NCI-H2227 (cell line): ENCODE measurements at regions not wholly inside any gene's neighbourhood (a gene's known extent, or its start where the extent isn't known, plus 50 kb on each side); places are given as distances from the start of the nearest gene placed in this dataset.
A peak's percentile ranks its signal among the peaks of the same experiment; 100 is the strongest.
"Not testable (repeated sequence)": the region's sequence is repeated elsewhere in the genome, so short reads cannot be mapped to it uniquely, and the experiment has no call there.

ENCODE experiments used
- DNase-seq: peaks from one replicate; lab custom pipeline; 2025; ENCODE audit not compliant: unreplicated experiment; lab: John Stamatoyannopoulos, UW

DNA sequence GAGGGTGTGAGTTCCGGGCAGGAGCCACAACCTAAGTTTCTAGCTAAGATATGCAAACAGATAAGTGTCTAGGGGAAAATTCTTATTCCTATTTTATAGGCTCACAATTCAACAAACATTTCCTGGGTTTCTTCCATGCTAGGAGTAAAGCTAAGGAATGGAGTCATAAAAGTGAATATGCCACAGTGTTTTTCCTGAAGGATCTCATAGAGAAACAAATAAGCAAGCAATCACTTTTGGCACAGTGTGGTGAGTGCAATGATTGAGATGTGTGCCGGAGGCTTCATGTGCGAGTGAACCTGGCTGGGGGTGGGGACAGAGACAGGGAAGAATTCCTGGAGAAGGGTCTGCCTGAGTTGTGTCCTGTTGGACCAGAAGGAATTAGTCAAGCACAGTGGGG lies 147.4 kb downstream of the TENT5C start:
- no peak for DNase-seq

DNA sequence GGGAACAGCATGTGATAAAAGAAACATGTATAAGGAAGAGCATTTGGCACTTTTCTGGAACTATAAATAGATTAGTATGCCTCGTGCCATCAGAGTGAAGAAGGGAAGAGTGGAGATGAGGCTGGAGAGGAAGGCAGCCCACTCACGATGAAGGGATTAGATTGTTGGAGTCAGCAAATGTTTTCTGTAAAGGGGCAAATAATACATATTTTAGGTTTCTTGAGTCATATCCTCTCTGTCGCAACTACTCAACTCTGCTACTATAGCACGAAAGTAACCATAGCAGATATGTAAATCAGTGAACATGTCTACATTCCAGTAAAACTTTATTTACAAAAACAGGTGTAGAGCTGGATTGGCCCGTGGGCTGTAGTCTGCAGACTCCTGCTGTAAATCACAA lies 147.8 kb downstream of the TENT5C start:
- DNase-seq: no peak

DNA sequence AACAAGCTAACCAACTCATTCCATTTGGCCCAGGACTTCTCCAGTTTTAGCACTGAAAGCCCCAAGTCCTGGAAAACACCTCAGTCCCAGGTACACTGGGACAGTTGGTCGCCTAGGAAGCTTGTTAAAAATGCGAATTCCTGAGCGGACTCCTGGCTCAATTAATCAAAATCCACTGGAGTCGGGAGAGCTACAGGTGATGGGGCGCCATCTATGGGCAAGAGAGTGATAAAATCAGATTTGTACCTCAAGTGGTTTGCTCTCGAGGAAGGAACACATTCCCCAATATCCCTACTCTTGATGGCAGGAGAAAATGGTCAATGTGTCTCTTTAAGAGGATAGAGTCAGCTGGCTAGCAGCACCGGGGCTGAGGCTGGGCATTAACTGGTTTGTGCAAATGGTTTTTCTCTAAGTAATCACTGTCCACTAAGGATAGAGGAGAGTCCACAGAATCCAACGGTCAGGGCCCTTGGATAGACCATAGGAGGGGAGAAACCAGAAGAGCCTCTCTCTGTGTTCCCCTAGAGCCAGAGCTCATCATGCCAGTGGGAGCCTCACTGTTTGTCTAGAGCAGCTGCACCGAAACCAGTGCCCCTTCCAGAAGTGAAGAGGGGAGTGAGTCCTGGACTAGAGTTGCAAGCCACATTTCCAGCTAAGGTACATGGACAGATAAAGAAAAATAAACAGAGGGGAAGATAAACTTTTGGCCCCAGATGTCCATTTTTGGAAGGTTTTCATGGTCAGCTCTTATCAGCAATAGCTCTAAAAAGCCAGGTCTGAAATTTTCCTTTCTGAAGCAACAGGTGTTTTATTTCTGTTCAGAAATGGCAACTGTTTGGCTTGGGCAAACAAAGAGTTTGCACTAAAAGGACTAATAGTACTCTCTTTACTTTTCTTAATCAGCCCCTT lies 148.5 kb downstream of the TENT5C start:
- peak; percentile 75 for DNase-seq

DNA sequence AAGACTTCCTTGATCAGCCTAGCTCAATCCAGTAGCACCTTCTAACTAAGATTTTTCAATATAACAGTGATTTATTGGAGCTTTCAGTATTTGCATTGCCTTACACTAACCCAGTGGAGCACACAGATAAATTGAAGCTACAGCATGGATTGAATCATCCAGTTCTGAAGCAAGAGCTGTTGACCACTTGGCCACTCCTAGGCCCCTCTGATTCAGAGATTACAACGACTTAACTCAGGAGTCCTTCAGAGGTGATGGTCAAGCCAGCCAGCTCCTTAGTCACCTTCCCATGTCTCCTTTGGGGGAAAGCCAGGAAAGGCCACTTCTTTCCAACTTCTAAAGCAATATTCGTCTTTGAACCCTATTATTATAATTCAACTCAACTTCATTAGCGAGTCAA lies 151.8 kb downstream of the TENT5C start:
- no peak for DNase-seq

DNA sequence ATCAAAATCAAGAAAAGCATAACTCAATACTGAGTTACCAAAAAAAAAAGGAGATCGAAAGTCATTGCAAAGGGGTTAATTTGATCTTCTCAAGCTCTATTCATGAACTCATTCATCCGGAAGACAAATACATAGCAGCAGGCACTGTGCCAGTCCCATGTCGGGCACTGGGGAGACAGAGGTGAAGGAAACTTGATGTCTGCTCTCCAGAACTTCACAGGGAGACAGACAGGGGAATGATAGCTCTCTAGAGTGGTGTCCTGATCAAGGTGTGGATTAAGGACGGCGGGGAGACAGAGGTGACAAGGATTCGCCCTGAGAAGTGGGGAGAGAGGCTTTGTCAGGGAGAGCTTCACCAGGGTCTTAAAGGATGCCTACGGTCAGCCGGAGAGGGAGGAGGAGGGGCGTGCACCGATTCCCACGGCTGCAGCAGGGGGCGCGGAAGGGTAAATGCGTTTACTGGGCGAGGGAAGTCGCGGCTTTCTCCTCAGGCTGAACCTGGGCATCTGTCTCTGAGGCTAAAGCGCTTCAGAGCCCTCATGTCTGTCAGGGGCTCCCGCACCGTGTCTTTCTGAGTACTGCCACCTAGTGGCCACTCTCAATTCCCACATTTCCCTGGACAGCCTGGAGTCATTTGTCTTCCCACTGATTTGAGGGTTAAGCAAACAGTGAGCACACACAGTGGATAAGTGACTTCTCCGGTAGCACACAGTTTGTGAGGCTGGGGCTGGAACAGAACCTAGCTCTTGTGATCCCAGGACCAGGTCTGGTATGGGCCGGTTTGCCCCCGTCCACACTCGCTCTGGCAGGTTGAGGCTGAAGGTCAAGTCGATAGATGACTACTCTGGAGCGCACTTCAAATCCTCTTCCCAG lies 152.8 kb downstream of the TENT5C start:
- DNase-seq: peak; percentile 88

DNA sequence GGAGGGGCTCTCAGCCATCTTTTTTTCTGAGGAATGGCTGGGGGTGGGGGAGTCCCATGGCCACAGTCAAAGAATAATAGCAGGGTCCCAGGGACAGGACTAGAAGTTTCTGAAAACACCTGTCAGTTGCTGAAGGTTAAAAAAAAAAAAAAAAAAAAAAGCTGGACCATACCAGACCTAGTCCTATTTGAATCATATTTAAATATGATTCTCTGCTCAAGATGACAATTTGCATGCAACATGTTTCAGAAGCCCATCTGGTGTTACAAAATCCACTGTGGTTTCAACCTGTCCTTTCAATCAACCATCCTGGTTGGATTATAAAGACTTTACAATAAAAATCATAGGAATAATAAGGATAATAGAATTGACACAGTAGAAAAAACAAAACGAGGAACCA lies 153.7 kb downstream of the TENT5C start:
- DNase-seq: no peak

DNA sequence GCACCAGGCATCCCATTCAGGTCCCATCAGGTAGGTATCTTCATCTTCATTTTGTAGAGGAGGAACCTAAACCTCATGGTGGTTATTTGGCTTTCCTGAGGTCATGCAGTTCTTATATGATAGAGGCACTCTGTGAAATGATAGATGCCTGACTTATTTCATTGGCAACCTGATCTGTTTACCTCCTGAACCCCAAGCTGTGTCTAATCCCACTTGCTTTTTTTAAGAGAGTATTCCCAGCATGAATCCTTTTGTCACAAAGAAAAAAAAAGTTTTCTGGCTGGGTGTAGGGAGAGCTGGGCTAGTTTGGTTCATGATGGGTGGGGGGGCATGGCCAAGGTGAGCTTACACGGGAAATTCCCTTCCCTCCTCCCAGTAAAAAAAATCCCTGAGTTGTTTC lies 154.2 kb downstream of the TENT5C start:
- DNase-seq: no peak

DNA sequence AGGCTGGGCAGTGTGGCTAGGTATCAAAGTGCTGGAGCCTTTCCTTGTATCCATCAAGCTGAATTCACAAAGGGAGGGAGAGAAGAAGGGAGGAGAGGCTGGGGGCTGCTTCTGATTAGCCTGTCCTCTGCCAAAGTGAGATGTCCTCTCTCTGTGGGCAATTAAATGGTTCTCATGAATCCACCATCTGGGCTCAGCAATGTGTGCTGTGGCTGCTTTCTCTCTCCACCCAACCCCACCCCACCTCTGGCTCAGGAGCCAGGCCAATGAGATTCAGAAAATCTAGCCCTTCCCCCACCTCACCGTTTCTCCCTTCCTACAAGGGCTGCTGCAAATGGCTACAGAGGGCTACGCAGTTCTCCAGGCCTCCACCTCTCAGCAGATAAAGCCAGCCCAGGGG lies 154.6 kb downstream of the TENT5C start:
- DNase-seq: no peak

DNA sequence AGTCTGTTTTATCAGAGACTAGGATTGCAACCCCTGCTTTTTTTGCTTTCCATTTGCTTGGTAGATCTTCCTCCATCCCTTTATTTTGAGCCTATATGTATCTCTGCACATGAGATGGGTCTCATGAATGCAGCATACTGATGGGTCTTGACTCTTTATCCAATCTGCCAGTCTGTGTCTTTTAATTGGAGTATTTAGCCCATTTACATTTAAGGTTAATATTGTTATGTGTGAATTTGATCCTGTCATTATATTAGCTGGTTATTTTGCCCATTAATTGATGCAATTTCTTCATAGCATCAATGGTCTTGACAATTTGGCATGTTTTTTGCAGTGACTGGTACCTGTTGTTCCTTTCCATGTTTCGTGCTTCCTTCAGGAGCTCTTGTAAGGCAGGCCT lies 161.7 kb downstream of the GDAP2 start:
- not testable (repeated sequence) for DNase-seq

DNA sequence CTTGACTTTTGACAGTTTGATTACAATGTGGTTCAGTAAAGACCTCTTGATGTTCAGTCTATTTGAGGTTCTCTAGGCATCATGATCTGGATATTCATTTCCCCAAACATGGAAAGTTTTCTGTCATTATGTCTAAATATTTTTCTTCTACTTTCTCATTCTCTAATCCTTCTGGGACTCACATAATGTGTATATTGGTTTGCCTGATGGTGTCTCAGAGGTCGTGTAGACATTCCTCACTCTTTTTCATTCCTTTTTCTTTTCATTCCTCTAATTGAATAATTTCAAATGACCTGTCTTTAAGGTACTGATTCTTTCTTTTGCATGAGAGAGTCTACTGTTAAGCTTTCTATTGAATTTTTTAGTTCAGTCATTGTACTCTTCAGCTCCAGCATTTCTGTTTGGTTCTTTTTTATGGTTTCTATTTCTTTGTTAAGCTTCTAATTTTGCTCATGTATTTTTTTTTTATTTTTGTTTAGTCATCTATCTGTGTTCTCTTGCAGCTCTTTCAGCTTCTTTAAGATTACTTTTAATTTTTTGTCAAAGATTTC lies 158.4 kb downstream of the GDAP2 start:
- no peak for DNase-seq

DNA sequence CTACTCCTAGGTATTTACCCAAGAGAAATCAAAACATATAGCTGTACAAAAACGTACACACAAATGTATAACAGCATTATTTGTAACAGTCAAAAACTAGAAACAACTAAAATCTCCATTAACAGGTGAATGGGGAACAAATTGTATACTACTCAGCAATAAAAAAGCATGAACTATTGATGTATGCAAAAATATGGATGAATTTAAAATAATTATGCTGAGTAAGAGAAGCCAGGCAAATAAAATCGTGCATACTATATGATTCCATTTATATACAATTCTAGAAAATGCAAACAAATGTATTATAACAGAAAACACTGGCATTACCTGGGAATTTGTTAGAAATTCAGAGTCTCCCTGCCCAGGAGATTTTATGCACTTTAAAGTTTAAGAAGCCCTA lies 150.1 kb downstream of the GDAP2 start:
- DNase-seq: no peak

DNA sequence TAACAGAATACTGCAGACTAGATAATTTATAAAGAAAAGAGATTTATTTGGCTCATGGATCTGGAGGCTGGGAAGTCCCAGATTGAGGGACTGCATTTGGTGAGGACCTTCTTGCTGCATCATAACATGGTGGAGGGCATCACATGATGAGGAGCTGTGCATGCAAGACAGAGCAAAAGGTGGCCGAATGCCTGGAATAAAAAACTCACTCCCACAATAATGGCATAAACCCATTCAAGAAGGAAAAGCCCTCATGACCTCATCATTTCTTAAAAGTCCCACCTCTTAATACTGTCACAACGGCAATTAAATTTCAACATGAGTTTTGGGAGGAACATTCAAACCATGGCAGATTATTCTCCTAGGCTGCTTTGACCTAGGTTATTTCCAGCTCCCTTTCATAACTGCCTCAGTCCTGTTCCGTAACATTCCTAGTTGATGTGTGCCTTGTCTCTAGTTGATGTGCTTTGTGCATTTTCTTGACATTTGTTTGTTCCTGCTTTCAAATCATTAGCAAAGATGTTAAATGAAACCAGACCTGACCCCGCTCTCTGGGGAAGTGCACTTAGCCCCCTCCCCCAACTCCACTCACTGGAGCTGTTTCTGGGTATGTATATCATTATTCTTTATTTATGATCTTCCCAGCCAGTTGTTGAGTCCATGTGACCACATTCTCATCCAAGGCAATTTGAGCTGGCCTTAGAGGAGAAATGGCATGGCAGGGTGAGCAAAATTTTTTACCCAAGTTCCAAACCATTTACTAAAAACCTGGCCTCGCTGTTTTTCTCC lies 148.5 kb downstream of the GDAP2 start:
- DNase-seq: no peak

DNA sequence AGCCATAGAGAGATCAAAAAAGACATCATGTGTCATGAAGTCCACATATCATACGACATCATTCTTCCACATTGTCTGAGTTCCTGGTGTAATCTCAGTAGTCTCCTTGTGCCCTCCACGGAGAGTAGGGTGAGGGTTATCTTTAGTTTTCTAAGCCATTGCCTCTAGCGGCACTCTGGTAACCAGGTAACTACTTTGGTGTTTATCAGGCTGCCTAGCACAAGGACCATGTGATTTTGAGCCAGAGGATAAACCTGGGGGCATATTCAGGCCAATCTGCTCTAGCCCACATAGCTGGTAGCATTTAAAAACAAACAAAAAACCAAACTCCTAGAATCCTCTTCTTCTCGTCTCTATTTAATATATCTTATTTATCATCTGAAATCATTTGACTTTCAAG lies 147.4 kb downstream of the GDAP2 start:
- no peak for DNase-seq

DNA sequence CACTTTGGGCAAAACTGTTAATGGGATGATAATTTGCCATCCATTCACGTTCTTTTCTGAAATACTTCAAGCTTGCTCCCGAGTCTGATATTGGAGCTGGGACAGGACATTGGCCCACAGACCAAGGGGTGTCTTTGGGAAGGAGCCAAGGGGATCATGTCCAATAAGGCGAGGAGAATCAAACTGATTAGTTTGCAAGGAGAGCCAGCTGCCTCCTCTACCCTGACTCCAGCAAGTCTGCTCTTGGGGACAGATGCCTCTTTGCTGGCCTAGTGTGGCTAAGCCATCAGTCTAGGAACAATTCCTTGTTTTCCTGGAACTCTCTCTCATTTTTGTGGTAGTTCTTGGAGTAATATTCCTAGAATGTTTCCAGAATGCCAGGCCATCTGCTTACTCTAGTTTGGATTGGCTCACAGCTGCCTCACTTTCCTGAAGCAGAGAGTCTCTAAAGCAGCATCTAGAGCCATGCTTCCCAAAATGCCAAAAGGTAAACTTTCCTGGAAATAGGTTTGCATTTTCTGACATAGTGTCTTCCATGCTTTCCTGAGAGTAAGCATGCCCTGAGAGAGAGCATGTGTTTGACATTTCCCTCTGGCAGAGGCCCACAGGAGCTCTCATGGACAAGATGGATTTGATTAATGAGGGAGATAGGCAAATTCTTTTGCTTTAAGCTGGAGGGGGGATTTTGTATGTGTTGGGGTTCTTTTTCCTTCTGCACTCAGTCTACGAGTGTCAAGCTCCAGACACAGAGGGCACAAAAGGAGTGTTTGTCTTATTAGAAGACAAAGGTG lies 145.6 kb downstream of the GDAP2 start:
- no peak for DNase-seq

DNA sequence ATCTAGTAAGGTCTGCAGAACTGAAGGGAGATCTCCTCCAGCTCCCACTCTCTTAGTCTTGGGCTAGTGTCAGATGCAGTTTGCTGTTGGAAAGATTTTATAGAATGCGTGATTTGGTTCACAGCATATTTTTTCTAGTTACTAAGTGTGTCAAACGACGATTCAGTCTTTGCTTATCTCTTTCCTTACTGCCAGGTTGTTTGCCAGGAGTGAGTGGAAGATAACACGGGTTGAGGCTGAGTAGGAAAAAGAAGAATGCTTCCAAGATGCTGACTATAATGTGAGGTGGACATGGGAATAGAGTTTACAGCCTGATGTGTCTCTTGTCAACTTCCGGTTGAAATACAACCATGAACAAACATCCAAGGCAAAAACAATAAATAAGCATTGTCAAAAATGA lies 141.4 kb downstream of the GDAP2 start:
- no peak for DNase-seq

DNA sequence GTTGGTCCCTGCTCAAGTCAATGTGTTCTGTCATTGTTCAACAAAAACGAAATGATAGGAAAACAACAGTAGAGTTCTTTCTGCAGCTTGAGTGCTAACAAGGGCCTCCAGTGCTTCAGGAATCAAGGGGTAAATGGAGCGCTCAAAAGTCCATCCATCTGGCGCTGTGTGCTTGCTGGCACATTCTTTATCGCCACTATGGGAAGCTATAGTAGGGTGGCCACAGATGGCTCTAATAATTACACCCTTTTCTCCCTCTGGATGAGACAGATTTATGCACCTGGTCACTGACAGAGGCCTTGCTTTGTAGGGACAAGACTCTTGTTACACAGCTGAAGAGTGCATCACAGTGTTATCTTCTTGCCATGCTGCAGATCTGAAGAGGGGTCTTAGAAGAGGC lies 136.0 kb downstream of the GDAP2 start:
- DNase-seq: peak; percentile 54

DNA sequence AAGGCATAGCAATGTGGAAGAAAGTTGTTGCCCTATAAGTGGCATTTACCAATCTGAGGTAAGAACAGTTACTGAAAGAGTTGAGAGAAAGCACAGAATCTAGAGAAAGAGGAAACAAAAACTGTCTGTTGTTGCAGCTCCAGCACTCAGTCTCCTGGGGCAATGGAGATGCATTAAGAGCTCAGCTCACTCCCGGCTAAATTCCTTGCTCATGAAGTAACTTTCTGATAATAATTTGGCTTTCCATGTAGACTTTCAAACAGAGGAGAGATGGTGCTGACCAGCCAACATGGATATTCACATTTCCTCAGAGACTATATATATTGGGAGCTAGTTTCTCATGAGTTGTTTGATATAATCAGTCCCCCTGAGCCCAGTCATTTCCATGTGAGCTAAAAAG lies 135.3 kb downstream of the GDAP2 start:
- DNase-seq: no peak

DNA sequence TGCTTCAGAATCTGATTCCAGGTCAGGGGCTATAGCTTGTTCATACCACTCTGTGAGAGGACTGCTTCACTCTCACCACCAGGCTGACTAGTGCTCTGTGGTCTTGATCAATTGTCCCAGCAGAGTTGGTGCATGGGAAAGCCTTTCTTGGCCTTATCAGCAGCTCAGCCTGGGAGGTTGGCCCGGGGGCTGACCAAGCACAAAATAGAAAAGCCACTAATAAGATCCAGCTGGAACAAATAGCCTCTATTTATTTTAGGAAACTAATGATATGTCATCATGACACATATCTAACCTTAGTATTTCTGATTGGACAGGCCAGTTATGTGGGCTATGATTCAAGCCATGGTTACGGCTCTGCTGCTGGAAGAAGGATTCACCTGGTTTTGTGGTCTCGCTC lies 134.2 kb downstream of the GDAP2 start:
- no peak for DNase-seq

DNA sequence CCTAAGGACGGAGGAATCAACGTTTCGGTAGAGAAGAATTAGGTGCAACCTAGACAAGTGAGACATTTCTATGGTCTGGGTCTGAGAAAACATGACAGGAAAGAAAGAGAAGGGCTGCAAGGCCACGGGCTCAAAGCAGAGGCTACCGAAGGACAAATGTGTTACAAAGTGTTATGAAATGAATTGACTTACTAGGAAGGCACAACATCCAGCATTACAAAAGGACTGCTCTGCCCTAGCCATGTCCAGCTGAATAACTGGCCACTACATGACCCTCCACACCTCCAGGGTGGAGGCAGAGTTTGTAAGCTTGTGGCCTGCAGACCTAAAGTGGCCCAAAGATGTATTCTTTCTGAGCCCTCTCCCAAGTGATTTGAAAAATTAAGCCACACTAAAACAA lies 133.6 kb downstream of the GDAP2 start:
- no peak for DNase-seq

DNA sequence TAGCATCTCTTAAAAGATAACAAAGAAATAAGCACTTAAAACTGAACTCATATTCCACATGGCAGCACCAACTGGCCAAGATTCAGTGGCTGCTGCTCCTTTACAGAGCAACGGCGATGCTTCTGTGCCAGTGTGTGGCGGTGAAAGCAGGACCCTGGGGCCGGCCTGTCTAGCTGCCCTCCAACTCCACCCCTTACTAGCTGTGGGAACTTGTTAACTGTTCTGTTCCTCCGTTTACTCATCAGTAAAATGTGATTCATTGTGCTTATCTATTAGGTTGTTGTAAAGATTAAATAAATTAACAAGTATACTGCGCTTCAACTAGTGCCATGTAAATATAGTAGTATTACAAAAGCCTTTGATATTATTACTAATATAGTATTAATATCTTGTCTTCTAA lies 133.2 kb downstream of the GDAP2 start:
- DNase-seq: no peak
